Esophagus squamous epithelium (tissue), 5 donors: ENCODE measurements at regions not wholly inside any gene's neighbourhood (a gene's known extent, or its start where the extent isn't known, plus 50 kb on each side); places are given as distances from the start of the nearest gene placed in this dataset.

Source experiments
- DNase-seq: peaks from one replicate; lab custom pipeline; 2025; lab: John Stamatoyannopoulos, UW
- H3K27ac ChIP-seq, 4 donors: fragments of 200-600 bp; sonication (generic); one replicate each; pipeline ENCODE4 v1.5.1; 2016 to 2019; ENCODE audit warnings: mild to moderate bottlenecking in 1 of 4
- H3K27me3 ChIP-seq, 4 donors: fragments of 200-600 bp; sonication (generic); 1 replicate in 3 of 4; 2 replicates in 1 of 4; pipeline versions ENCODE4 v1.5.1 to v1.6.0; 2017 to 2021; ENCODE audit warnings: antibody characterized with exemption in 1 of 4
- H3K36me3 ChIP-seq, 3 donors: fragments of 200-600 bp; sonication (generic); one replicate each; pipeline ENCODE4 v1.5.1; 2016 to 2019
- H3K4me1 ChIP-seq, 3 donors: fragments of 200-600 bp; sonication (generic); one replicate each; pipeline ENCODE4 v1.5.1; 2017 to 2019
- H3K4me3 ChIP-seq, 4 donors: fragments of 200-600 bp; sonication (generic); 1 replicate in 3 of 4; 2 replicates in 1 of 4; pipeline ENCODE4 v1.5.1; 2016 to 2019; ENCODE audit warnings: mild to moderate bottlenecking in 2 of 4, moderate library complexity in 1 of 4
- H3K9me3 ChIP-seq, 3 donors: fragments of 200-600 bp; sonication (generic); one replicate each; pipeline ENCODE4 v1.5.1; 2016 to 2019
- POLR2A ChIP-seq, 4 donors: fragments of 450-650 bp; IDR thresholded peaks; one replicate each; pipeline ENCODE4 v1.6.1; 2017; ENCODE audit warnings: antibody characterized with exemption in 4 of 4, mild to moderate bottlenecking in 4 of 4, moderate library complexity in 3 of 4
- WGBS, 2 donors: methylation state at CpG; one replicate each; pipeline ENCODE4 v1.1.5; 2018; 5-methylcytosine and 5-hydroxymethylcytosine counted together
- intact Hi-C: fragments of 100-400 bp; cut with DNase I; formaldehyde crosslinking; loops from one replicate; pipeline ENCODE4 v1.15.0; 2022
- TF ChIP-seq, protein P1 (sequence below), 6 experiments: fragments of 450-650 bp in 4 of 6; fragments of 200-600 bp in 2 of 6; sonication (generic) in 2 of 6; IDR thresholded peaks; one replicate each; pipeline ENCODE4 v1.5.1; 2016 to 2019; ENCODE audit warnings: antibody characterized with exemption in 6 of 6, mild to moderate bottlenecking in 4 of 6, moderate library complexity in 4 of 6
- donor health status: DM: yes; HTN: yes; CAD: no.

- H3K4me1 ChIP-seq: peaks cover 0 to 11% (median 3%) of the 10 kb centered on the region in 3 donors
- H3K27ac ChIP-seq: peak overlapping the region in 1 of 4 donors; percentile 29
- 90 to 97% methylated on average over 1 of the region's 1 CpG for WGBS, 2 donors
- intact Hi-C loops: no loop called here
- TF ChIP-seq, protein P1, sequence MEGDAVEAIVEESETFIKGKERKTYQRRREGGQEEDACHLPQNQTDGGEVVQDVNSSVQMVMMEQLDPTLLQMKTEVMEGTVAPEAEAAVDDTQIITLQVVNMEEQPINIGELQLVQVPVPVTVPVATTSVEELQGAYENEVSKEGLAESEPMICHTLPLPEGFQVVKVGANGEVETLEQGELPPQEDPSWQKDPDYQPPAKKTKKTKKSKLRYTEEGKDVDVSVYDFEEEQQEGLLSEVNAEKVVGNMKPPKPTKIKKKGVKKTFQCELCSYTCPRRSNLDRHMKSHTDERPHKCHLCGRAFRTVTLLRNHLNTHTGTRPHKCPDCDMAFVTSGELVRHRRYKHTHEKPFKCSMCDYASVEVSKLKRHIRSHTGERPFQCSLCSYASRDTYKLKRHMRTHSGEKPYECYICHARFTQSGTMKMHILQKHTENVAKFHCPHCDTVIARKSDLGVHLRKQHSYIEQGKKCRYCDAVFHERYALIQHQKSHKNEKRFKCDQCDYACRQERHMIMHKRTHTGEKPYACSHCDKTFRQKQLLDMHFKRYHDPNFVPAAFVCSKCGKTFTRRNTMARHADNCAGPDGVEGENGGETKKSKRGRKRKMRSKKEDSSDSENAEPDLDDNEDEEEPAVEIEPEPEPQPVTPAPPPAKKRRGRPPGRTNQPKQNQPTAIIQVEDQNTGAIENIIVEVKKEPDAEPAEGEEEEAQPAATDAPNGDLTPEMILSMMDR (IDR thresholded peaks at IDR 0.05): no peak
- no peak for TF ChIP-seq POLR2A (IDR thresholded peaks at IDR 0.05)
- no peak for DNase-seq
- no peaks in the 10 kb centered on the region for H3K9me3 ChIP-seq
- no peaks in the 10 kb centered on the region for H3K27me3 ChIP-seq
- H3K36me3 ChIP-seq: peaks cover 0 to 12% (median 0%) of the 10 kb centered on the region in 3 donors
- H3K4me3 ChIP-seq: no peak overlapping the region
These were observed 84.9 kb upstream of the SPATA12 start for GRCh38 chr3:56975567-56975966.

- WGBS, 2 donors: 72 to 73% methylated on average over 9 of the region's 9 CpGs
- DNase-seq: no peak
- intact Hi-C loops: no loop called here
- Histone ChIP-seq H3K27me3 (no peaks in the 10 kb centered on the region), H3K27ac (peak overlapping the region in 1 of 4 donors; percentile 5), H3K9me3 (no peaks in the 10 kb centered on the region), H3K36me3 (peaks cover 0 to 8% (median 0%) of the 10 kb centered on the region in 3 donors), H3K4me3 (no peak overlapping the region), H3K4me1 (peaks cover 0 to 8% (median 0%) of the 10 kb centered on the region in 3 donors)
- TF ChIP-seq, protein P1 (IDR thresholded peaks at IDR 0.05): no peak
- no peak for TF ChIP-seq POLR2A (IDR thresholded peaks at IDR 0.05)
These were observed 86.1 kb upstream of the SPATA12 start for GRCh38 chr3:56974247-56974930.

- no peak for TF ChIP-seq POLR2A (IDR thresholded peaks at IDR 0.05)
- TF ChIP-seq, protein P1 (IDR thresholded peaks at IDR 0.05): no peak
- Histone ChIP-seq H3K4me3 (no peak overlapping the region), H3K27me3 (no peaks in the 10 kb centered on the region), H3K36me3 (no peaks in the 10 kb centered on the region), H3K27ac (no peak overlapping the region), H3K9me3 (no peaks in the 10 kb centered on the region), H3K4me1 (peaks cover 0 to 3% (median 0%) of the 10 kb centered on the region in 3 donors)
- DNase-seq: no peak
- intact Hi-C loops: no loop called here
- 91 to 93% methylated on average over 4 of the region's 4 CpGs for WGBS, 2 donors
These were observed 88.6 kb upstream of the SPATA12 start for GRCh38 chr3:56971816-56972215.

- 92 to 95% methylated on average over 12 of the region's 12 CpGs for WGBS, 2 donors
- no peak for DNase-seq
- Histone ChIP-seq H3K9me3 (no peaks in the 10 kb centered on the region), H3K4me3 (no peak overlapping the region), H3K27me3 (no peaks in the 10 kb centered on the region), H3K4me1 (no peaks in the 10 kb centered on the region), H3K36me3 (no peaks in the 10 kb centered on the region), H3K27ac (no peak overlapping the region)
- TF ChIP-seq, protein P1 (IDR thresholded peaks at IDR 0.05): no peak
- TF ChIP-seq POLR2A (IDR thresholded peaks at IDR 0.05): no peak
- intact Hi-C loops: no loop called here
These were observed 89.2 kb upstream of the SPATA12 start for GRCh38 chr3:56971261-56971660.

DNA sequence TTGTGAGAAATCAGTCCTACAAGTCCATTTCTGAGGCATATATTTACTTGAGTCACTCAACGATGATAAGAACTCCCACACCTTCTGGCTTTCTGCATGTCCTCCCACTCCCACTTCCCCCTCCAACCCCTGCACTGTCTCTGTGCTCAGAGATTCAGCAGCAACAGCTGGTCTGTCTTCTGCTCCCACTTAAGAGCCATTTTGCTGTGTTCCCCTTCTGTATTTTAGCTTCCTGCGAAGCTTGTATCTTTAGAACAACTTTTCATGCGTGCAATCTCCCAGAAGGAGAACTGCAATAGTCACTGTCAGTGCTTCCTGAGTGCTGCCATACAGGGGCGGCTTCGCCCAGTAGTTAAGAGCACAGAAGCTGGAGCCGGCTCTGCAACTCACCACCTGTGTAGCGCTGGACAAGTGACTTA, 90.0 kb upstream of the SPATA12 start:
- Histone ChIP-seq H3K36me3 (no peaks in the 10 kb centered on the region), H3K27ac (no peak overlapping the region), H3K4me1 (no peaks in the 10 kb centered on the region), H3K4me3 (no peak overlapping the region), H3K27me3 (no peaks in the 10 kb centered on the region), H3K9me3 (no peaks in the 10 kb centered on the region)
- intact Hi-C loops: no loop called here
- no peak for DNase-seq
- TF ChIP-seq POLR2A (IDR thresholded peaks at IDR 0.05): no peak
- TF ChIP-seq, protein P1 (IDR thresholded peaks at IDR 0.05): no peak
- WGBS, 2 donors: 43 to 72% methylated on average over 3 to 7 of the region's 7 CpGs
